H7 (cell line): ENCODE measurements at regions not wholly inside any gene's neighbourhood (a gene's known extent, or its start where the extent isn't known, plus 50 kb on each side); places are given as distances from the start of the nearest gene placed in this dataset.

Experiments used
- DNase-seq: peaks from one replicate; pipeline ENCODE4 v3.0.0; 2012
- H3K27me3 ChIP-seq: 2 replicates; pipeline ENCODE4 v1.6.0; 2011; ENCODE audit warnings: mild to moderate bottlenecking, low read length; ENCODE audit not compliant: control insufficient read depth, insufficient read depth
- H3K36me3 ChIP-seq: replicated peaks from 2 replicates; pipeline ENCODE4 v1.5.1; 2011; ENCODE audit warnings: low read length; ENCODE audit not compliant: control insufficient read depth, insufficient read depth
- H3K4me3 ChIP-seq: 2 replicates; pipeline ENCODE4 v1.5.1; 2011; ENCODE audit warnings: low read depth, mild to moderate bottlenecking, control low read depth, low read length, moderate library complexity; ENCODE audit not compliant: insufficient read depth

DNA sequence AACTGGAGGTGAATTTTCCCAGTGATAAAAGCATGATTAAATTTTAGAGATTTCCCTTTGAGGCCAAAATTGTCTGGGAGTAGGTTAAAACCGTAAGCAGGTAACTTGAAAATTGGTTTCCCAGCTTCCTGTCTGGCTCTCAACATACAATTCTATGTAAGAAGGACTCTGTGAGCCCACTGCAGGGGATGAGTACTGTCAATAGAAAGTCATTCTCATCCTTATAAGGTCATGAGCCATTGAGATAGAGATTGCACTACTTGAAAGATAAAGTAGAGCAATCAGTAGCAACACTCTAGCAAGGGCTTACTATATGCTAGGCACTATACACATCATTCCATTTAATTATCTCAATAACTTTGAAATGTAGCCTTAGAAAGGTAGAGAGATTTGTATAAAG, 225.6 kb upstream of the HMGA2 start:
- Histone ChIP-seq H3K27me3 (no peaks in the 10 kb centered on the region), H3K36me3 (no peaks in the 10 kb centered on the region), H3K4me3 (no peak overlapping the region)
- DNase-seq = no peak

DNA sequence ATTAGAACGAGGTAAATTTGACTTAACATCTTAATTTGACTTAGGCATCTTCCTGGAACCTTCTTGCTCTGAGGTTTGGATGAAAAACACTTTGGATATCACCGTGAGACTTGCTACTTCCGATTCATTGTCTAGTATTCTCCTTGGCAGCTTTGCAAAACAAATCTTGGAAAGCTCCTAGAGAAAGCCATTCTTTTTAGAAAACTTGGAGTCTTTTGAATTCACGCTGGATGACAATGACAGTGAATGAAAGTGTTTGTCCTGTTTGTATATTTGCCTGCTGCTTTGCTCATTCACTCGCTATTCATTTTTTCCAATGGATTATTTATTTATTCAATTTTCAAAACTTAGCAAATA, 222.1 kb upstream of the HMGA2 start:
- H3K27me3 ChIP-seq = no peaks in the 10 kb centered on the region
- H3K36me3 ChIP-seq = no peaks in the 10 kb centered on the region
- no peak for DNase-seq
- no peak overlapping the region for H3K4me3 ChIP-seq

DNA sequence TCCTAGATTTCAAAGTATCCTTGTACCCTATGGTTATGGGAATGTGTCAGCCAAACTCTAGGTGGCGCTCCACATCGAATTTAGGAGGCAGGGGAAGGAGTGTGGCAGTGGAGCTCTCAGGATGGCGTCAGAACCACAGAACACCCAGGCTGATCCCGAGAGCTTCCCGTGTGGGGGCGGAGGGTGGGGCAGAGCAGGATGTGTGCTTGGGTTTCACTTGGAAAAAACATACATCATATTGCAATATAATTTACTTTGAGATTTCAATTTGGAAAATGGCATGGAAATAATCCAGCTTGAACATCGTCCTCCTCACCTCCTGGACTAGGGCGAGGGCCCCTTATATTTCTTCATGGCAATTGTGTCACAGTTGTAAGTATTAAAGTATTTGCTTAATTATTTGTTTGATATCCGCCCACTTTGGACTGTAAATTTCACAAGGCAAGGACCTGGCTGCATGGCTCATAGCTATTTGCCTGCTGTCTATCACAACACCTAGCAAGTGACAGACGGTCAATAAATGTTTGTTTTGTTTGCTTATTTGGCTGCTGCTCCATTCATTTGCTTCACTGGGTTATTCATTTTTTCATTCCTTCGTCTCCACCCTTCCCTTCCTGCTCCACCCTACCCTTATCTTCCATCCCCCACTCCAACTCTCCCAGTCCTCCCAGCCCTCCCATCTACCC, 221.5 kb upstream of the HMGA2 start:
- H3K27me3 ChIP-seq = no peaks in the 10 kb centered on the region
- no peaks in the 10 kb centered on the region for H3K36me3 ChIP-seq
- no peak overlapping the region for H3K4me3 ChIP-seq
- peak; percentile 40 for DNase-seq

DNA sequence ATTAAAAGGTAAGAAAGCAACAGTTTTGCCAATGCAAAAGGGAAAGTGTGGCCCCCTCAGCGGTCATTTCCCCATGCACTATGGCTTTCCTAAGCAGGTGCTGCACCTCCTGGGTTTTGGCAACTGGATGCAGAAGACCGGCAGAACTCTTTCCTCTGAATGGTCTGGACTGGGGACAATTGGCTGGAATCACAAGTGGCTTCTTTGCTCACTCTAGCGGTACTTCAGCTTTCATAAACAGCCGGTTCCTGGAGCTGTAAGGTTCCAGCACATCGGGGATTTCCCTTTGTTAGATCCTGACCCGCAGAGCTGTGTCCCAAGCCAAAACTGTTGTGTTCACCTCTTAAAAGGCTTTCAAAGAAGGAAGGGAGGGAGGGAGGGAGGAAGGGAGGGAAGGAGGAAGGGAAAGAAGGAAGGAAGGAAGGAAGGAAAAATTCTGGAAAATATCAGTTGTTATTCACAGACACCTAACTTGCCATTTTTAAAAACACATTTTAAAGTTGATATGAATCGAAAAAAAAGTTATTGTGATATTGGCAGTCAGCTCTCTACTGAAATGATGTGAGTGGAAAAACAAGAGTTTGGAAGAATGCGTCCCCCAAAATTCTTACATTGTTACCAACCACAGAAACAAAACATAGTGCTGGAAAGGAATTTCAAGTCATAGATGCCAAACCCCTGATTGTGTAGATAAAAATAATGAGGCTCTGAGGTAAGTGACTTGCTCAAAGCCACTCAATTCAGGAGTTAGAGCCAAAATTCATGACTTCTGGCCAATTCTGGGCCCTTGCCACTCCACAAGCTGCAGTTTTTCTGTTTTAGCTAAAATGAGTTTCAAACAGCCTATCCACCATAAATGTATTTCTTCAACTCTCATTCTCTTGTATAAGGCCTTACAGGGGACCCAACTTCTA, 220.6 kb upstream of the HMGA2 start:
- no peaks in the 10 kb centered on the region for H3K27me3 ChIP-seq
- DNase-seq = no peak
- no peak overlapping the region for H3K4me3 ChIP-seq
- H3K36me3 ChIP-seq = no peaks in the 10 kb centered on the region

DNA sequence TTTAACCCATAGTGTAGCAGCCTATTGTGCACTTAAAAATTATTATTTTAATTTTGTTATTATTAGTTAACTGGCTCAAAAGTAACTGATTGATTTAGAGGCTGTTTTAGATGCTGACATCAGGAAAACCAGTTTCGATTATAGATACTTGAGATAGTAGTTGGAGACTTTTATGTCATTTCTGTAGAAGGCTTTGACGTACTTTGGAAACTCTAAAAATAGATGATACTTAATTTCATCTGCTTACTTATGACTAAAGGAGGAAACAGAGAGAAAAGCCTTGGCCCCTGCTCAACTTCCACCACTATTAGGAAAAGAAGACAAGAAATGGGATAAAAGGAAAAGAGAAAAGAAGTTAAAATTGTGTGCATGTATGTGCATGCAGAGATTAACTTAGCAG, 219.3 kb upstream of the HMGA2 start:
- no peaks in the 10 kb centered on the region for H3K36me3 ChIP-seq
- H3K4me3 ChIP-seq = no peak overlapping the region
- no peak for DNase-seq
- H3K27me3 ChIP-seq = no peaks in the 10 kb centered on the region

DNA sequence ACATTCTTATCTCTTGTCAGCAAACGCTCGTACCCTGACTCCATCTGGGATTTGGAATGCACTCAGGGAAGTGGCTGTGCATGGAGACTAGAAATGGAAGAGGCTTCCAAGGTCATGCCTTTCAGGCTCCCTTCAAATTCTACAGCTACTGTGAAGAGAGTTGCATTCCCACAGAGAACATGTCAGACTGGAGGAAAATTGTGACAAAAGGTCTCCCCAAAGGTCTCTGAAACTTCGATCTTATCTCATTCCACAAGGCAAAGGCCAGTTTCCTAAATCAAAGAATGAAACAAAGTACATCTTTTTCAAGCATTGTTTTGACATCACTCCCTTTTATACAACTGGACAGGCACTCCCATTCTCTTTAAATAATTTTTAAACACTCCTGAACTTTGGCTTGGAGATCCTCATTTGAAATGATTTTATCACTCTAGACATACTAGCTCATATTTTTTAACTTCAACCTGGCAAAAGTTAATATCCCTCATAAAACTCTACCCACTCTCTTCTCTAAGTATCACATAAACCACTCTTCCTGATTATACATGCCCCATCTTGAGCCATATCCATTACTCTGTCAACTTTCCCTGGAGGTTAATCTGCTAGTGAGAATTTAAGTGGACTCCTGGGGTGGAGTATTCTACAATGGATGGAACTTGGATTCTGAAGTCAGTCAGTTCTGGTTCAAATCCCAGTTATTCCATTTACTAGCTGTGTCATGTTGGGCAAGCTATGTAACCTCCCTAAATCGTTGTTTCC, 218.1 kb upstream of the HMGA2 start:
- DNase-seq = no peak

DNA sequence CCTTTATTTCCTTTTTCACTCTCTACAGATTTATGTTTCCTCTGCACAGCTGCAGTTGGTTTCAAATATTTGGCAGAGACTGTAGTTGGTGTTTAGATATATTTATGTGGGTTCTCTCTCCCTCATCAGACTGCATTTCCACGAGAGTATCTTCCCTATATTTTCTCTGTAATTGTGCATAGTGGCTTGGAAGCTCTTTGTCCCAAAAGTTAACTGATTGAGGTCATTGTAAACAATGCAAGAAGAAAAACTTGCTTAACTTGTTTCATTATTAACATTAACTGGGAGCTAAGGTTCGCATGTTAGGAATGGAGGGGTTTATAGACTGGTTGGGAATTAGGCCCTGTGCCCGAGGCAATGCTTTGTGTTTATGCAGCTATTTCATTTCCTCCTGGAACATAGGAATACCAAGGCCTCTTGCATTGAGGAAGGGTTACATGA, 216.9 kb upstream of the HMGA2 start:
- Histone ChIP-seq H3K27me3 (no peaks in the 10 kb centered on the region), H3K36me3 (no peaks in the 10 kb centered on the region), H3K4me3 (no peak overlapping the region)
- DNase-seq = no peak

More for the DNA sequence above, 218.1 kb upstream of the HMGA2 start:
- Histone ChIP-seq H3K36me3 (no peaks in the 10 kb centered on the region), H3K4me3 (no peak overlapping the region), H3K27me3 (no peaks in the 10 kb centered on the region)

DNA sequence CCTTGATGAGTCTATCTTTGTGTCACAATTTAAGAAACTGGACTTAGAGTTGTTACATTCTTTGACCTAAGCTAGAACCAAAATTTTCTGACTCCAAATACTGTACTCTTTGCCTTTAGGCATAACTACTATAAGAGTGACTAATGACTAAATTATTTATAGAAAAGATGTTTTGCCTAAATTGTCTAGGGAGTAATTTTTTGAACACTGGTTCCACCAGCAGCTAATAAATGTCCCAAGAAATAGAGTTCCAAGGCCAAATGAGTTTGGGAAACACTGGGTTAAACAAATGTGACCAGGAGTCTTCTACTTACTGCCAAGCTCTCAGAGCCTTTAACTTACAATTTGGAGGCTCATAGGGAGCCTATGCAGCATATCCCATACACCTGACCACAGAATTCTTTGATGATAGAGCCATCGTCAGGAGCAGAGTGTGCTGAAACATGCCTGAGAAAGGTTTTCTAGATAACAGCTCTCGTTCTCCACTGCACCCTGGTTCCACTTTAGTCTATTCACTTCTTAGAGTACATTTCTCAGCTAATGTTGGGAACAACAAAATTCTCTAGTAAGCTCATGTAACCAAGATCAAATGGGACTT, 215.9 kb upstream of the HMGA2 start:
- H3K4me3 ChIP-seq = no peak overlapping the region
- H3K27me3 ChIP-seq = no peaks in the 10 kb centered on the region
- H3K36me3 ChIP-seq = no peaks in the 10 kb centered on the region
- DNase-seq = no peak

DNA sequence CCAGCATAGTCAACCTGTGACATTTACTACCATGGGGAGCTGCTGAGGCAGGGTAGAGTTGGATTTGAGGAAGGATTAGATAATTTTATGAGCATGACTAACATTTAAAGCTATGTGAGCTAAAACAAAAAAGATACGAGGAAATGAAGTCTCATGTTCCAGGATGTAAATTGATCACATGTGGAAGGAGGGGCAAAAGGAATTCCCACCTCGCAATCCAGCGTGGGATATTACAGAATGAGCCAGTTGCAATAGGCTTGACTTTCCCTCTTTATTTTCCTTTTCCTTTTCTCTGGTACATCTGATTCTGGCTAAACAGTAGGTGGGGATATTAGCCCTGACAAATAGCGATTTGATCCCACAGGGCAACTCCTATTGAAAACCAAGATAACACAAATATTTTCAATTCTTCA, 214.9 kb upstream of the HMGA2 start:
- Histone ChIP-seq H3K36me3 (no peaks in the 10 kb centered on the region), H3K4me3 (no peak overlapping the region), H3K27me3 (no peaks in the 10 kb centered on the region)
- no peak for DNase-seq

DNA sequence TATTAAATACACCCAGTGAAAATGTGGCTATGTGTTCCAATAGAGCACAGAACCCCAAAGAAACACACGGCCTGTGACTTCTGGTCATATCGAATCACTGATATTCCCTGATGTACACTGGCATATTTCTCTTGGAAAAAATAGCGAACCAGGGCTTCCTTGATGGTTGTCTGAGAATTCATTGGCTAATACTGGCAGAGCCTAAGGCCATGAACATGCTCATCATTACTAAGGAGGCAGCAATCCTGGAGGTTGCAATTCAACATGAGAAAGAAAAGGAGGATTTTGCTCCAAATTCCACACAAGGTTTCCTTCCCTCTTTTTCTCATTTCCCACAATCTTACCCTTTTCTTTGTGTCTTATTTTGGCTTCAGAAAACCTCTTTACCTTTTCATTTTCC, 212.9 kb upstream of the HMGA2 start:
- Histone ChIP-seq H3K36me3 (no peaks in the 10 kb centered on the region), H3K27me3 (no peaks in the 10 kb centered on the region), H3K4me3 (no peak overlapping the region)
- DNase-seq = no peak

DNA sequence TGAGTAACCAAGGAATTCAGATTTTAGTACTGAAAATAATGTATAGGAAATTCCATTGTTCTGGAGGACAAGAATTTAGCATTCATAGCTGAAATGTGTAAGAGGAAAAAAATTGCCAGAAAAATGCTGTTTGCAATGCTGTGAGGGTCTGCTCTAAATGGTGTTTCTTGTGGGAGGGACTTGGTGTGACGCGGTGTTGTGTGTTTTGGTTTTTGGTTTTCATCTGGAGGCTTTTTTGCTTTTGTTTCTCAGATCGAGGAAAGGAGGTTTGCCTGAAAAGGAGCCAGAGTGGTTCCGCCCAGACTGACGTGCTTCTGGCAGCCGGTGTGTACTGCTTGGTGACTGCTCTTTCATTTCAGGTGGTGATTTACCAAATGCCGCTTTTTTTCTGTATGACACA, 211.8 kb upstream of the HMGA2 start:
- Histone ChIP-seq H3K4me3 (no peak overlapping the region), H3K27me3 (no peaks in the 10 kb centered on the region)
- no peak for DNase-seq

DNA sequence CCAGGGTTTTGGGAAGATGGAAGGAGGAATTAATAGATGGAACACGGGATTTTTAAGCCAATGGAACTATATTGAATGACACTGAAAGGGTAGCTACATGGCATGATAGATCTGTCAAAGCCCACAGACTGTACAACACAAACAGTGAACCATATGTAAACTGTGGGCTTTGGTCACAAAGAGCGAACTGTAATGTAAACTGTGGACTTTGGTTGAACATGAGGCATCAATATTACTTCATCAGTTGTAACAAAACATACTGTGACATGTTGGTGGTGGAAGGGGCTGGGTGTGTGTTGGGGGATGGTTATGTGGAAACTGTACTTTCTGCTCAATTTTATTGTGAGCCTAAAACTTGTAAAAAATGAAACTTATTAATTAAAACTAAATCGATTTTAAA, 210.6 kb upstream of the HMGA2 start:
- Histone ChIP-seq H3K27me3 (no peaks in the 10 kb centered on the region), H3K36me3 (no peaks in the 10 kb centered on the region), H3K4me3 (no peak overlapping the region)
- no peak for DNase-seq

More for the DNA sequence above, 211.8 kb upstream of the HMGA2 start:
- no peaks in the 10 kb centered on the region for H3K36me3 ChIP-seq

DNA sequence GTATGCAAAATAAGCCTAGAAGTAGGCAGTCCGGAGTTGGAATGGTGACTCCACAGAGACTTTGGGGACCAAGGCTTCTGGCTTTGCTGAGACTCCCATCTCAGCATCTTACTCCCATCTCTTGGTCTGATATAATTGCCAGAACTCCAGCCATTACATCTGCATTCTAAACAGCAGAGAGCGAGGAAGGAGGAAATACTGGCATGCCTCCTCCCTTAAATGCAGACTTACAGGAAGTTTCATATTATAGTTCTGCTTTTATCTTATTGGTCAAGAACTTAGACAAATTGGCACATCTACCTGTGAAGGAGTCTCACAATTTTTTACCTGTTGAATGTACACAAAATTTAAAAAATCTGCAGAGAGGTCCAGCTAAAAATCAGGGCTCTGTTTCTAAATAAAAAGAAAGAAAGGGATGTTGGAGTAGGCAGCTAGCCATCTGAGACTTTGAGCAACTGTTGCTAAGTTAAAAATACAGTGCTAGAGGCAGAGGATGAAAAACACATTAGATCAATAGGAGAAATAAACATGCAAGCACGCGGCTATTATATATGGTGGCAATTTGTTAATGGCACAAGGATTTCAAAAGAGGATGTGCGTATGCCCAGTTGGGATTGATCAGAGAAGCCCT, 209.9 kb upstream of the HMGA2 start:
- Histone ChIP-seq H3K4me3 (no peak overlapping the region), H3K27me3 (no peaks in the 10 kb centered on the region), H3K36me3 (no peaks in the 10 kb centered on the region)
- no peak for DNase-seq

DNA sequence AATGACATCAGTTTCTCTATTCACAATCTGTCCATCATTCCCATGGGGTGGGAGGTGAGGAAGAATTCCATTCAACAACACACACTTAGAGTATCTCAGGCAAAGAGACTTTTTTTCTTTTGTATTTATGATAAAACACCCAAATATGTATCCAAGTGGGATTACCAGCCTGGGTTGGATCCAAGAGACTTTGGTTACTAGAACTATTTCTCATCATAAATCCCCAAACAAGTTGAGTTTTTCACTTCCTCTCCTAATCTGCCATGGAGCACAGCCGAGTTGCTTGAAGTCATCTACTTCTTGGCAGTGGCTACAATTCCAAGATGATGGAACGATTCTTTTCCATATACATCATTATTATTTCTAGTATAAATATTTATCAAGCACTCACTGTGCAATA, 209.2 kb upstream of the HMGA2 start:
- DNase-seq = no peak
- no peaks in the 10 kb centered on the region for H3K36me3 ChIP-seq
- no peaks in the 10 kb centered on the region for H3K27me3 ChIP-seq
- H3K4me3 ChIP-seq = no peak overlapping the region
